PC-9 (cell line): ENCODE measurements at regions not wholly inside any gene's neighbourhood (a gene's known extent, or its start where the extent isn't known, plus 50 kb on each side); places are given as distances from the start of the nearest gene placed in this dataset.

Source experiments
- EZH2 ChIP-seq: fragments of 200-600 bp; sonication (generic); IDR thresholded peaks from 2 replicates; pipeline ENCODE4 v1.8.0; 2017; ENCODE audit warnings: antibody characterized with exemption, low read depth
- TF ChIP-seq, protein P1 (sequence below): fragments of 200-600 bp; sonication (generic); conservative IDR thresholded peaks from 2 replicates; pipeline ENCODE4 v1.6.1; 2017; ENCODE audit warnings: mixed run types, antibody characterized with exemption, mild to moderate bottlenecking, moderate library complexity

DNA sequence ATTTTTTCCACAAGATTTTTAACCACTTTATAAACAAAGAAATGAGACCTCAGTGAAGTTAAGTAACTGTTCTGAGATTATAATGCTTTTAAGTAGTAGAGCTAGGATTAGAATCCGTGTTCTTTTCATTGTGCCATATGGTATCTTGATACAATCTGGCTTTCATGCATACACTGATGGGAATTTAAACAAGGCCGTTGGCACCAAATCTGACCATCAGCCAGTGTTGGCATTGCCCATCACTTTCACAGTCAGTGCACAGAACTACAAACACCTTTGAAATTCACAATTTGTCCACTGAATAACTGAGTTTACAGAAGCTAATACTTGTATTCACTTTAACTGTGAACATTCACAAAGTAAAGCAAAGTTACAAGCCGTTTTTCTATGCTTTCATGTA, 1228.0 kb downstream of the TBC1D22A start:
- TF ChIP-seq, protein P1, sequence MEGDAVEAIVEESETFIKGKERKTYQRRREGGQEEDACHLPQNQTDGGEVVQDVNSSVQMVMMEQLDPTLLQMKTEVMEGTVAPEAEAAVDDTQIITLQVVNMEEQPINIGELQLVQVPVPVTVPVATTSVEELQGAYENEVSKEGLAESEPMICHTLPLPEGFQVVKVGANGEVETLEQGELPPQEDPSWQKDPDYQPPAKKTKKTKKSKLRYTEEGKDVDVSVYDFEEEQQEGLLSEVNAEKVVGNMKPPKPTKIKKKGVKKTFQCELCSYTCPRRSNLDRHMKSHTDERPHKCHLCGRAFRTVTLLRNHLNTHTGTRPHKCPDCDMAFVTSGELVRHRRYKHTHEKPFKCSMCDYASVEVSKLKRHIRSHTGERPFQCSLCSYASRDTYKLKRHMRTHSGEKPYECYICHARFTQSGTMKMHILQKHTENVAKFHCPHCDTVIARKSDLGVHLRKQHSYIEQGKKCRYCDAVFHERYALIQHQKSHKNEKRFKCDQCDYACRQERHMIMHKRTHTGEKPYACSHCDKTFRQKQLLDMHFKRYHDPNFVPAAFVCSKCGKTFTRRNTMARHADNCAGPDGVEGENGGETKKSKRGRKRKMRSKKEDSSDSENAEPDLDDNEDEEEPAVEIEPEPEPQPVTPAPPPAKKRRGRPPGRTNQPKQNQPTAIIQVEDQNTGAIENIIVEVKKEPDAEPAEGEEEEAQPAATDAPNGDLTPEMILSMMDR = no peak
- no peak for TF ChIP-seq EZH2
